Hepatocyte (in vitro differentiated cells): ENCODE measurements at regions not wholly inside any gene's neighbourhood (a gene's known extent, or its start where the extent isn't known, plus 50 kb on each side); places are given as distances from the start of the nearest gene placed in this dataset.

ENCODE experiments used
- DNase-seq: peaks from one replicate; pipeline ENCODE4 v3.0.0-alpha.2; 2016; ENCODE audit warnings: low spot score
- H2AFZ ChIP-seq: fragments of 200-600 bp; sonication (generic); 2 replicates; pipeline ENCODE4 v1.6.0; 2016; ENCODE audit warnings: antibody characterized with exemption, mild to moderate bottlenecking
- H3K27ac ChIP-seq: fragments of 200-600 bp; sonication (generic); 2 replicates; pipeline ENCODE4 v1.5.1; 2016; ENCODE audit warnings: mild to moderate bottlenecking
- H3K27me3 ChIP-seq: fragments of 200-600 bp; sonication (generic); 2 replicates; pipeline ENCODE4 v1.6.1; 2016
- H3K36me3 ChIP-seq: fragments of 200-600 bp; sonication (generic); replicated peaks from 2 replicates; pipeline ENCODE4 v1.5.1; 2016; ENCODE audit warnings: low read depth; ENCODE audit not compliant: insufficient read depth
- H3K4me1 ChIP-seq: fragments of 200-600 bp; sonication (generic); 2 replicates; pipeline ENCODE4 v1.5.1; 2016; ENCODE audit warnings: mild to moderate bottlenecking, moderate library complexity; ENCODE audit not compliant: insufficient read depth
- H3K4me2 ChIP-seq: fragments of 200-600 bp; sonication (generic); 2 replicates; pipeline ENCODE4 v1.6.0; 2016
- H3K4me3 ChIP-seq: fragments of 200-600 bp; sonication (generic); 2 replicates; pipeline ENCODE4 v1.5.1; 2016; ENCODE audit warnings: mild to moderate bottlenecking
- H3K79me2 ChIP-seq: fragments of 200-600 bp; sonication (generic); 2 replicates; pipeline ENCODE4 v1.6.0; 2017; ENCODE audit warnings: mild to moderate bottlenecking
- H3K9me2 ChIP-seq: fragments of 200-600 bp; sonication (generic); replicated peaks from 2 replicates; pipeline ENCODE4 v1.6.0; 2017; ENCODE audit warnings: mild to moderate bottlenecking; ENCODE audit not compliant: insufficient read depth
- H3K9me3 ChIP-seq: fragments of 200-600 bp; sonication (generic); 2 replicates; pipeline ENCODE4 v1.5.1; 2016; ENCODE audit warnings: low read depth, mild to moderate bottlenecking
- H4K20me1 ChIP-seq: fragments of 200-600 bp; sonication (generic); 2 replicates; pipeline ENCODE4 v1.6.0; 2016; ENCODE audit warnings: mild to moderate bottlenecking; ENCODE audit not compliant: insufficient read depth, poor library complexity, severe bottlenecking
- EZH2 ChIP-seq: fragments of 200-600 bp; sonication (generic); IDR thresholded peaks from 2 replicates; pipeline ENCODE4 v1.6.1; 2016; ENCODE audit warnings: antibody characterized with exemption, mild to moderate bottlenecking, borderline replicate concordance
- EZH2phosphoT487 ChIP-seq: fragments of 200-600 bp; sonication (generic); IDR thresholded peaks from one replicate; pipeline ENCODE4 v1.6.1; 2018; ENCODE audit warnings: antibody characterized with exemption, mild to moderate bottlenecking, low read depth, moderate library complexity; ENCODE audit not compliant: unreplicated experiment, severe bottlenecking
- WGBS: methylation state at CpG from one replicate; pipeline ENCODE4 v1.1.6; 2016; ENCODE audit warnings: low lambda C conversion rate; ENCODE audit errors: missing lambda C conversion rate; 5-methylcytosine and 5-hydroxymethylcytosine counted together
- TF ChIP-seq, protein P1 (sequence below): fragments of 200-600 bp; sonication (generic); IDR thresholded peaks from 2 replicates; pipeline ENCODE4 v1.5.1; 2016; ENCODE audit warnings: antibody characterized with exemption, mild to moderate bottlenecking; ENCODE audit not compliant: poor library complexity

DNA sequence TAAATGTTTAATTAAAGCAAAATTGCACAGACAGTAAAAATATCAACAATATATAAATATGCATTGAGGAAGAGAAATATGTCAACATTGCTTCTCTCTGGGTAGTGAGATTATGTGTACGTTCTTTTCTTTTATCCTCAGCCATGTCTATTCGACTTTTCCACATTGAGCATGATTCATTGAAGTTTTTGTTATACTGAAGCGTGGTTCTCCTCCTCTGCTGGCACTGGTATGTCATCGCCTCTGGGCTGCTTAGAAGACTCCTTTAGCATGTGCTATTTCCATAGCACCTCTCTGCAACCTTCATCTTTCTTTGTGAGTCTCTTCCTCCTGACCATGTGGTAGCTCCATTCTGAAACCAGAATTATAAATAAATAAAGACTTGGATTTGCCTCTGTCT, 65.8 kb upstream of the AKAP13 start:
- Histone ChIP-seq H3K4me1 (peaks cover 19% of the 10 kb centered on the region), H3K9me3 (no peaks in the 10 kb centered on the region), H2AFZ (no peak overlapping the region), H3K9me2 (no peaks in the 10 kb centered on the region), H3K36me3 (no peaks in the 10 kb centered on the region), H3K79me2 (no peaks in the 10 kb centered on the region), H3K4me3 (no peak overlapping the region), H3K27ac (no peak overlapping the region), H3K27me3 (no peaks in the 10 kb centered on the region), H4K20me1 (no peaks in the 10 kb centered on the region), H3K4me2 (no peak overlapping the region)
- no peak for DNase-seq
- TF ChIP-seq EZH2 (no peak), EZH2phosphoT487 (no peak)
- TF ChIP-seq, protein P1, sequence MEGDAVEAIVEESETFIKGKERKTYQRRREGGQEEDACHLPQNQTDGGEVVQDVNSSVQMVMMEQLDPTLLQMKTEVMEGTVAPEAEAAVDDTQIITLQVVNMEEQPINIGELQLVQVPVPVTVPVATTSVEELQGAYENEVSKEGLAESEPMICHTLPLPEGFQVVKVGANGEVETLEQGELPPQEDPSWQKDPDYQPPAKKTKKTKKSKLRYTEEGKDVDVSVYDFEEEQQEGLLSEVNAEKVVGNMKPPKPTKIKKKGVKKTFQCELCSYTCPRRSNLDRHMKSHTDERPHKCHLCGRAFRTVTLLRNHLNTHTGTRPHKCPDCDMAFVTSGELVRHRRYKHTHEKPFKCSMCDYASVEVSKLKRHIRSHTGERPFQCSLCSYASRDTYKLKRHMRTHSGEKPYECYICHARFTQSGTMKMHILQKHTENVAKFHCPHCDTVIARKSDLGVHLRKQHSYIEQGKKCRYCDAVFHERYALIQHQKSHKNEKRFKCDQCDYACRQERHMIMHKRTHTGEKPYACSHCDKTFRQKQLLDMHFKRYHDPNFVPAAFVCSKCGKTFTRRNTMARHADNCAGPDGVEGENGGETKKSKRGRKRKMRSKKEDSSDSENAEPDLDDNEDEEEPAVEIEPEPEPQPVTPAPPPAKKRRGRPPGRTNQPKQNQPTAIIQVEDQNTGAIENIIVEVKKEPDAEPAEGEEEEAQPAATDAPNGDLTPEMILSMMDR, result no peak
- 91% methylated on average over 4 of the region's 4 CpGs for WGBS

DNA sequence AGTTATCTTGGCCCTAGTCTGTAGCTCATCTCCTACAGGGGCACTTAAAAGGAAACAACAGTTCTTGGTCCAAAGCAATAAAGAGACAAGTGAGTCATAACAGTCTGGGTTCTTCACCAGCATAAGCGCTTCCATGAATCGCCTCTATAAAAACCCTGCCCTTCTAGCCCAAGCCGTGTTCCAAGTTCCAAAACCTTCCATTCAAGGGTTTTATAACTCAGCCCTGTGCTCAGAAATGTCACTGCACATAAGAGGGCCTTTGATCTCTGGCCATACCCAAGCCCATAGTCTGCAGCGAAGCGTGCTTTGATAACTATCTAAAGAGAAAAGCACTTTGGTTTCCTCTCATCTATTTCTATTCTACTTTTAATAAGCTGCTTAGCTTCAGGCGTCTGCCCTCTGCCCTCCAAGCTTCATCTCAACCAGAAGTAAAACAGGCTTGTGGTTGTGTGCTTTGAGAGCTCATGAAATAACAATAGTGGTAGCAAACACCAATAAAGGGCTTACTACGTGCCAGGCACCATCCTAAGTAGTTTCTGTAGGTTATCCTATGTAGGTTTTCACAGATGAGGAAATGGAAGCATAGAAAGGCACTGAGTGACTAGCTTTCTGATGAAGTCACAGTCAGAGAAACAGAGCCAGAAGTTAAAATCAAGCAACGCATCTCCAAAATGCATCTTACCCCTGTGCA, 64.0 kb upstream of the AKAP13 start:
- no peaks in the 10 kb centered on the region for H3K9me3 ChIP-seq
- no peaks in the 10 kb centered on the region for H4K20me1 ChIP-seq
- TF ChIP-seq, protein P1, result no peak
- no peak for TF ChIP-seq EZH2
- TF ChIP-seq EZH2phosphoT487, result no peak
- no peak overlapping the region for H3K4me3 ChIP-seq
- H3K27ac ChIP-seq, result peak overlapping the region; percentile 63
- H3K79me2 ChIP-seq, result no peaks in the 10 kb centered on the region
- H3K27me3 ChIP-seq, result no peaks in the 10 kb centered on the region
- H2AFZ ChIP-seq, result no peak overlapping the region
- DNase-seq, result peak; percentile 59
- peaks cover 19% of the 10 kb centered on the region for H3K4me1 ChIP-seq
- 29% methylated on average over 8 of the region's 8 CpGs for WGBS
- no peaks in the 10 kb centered on the region for H3K9me2 ChIP-seq
- H3K4me2 ChIP-seq, result peak overlapping the region; percentile 13
- no peaks in the 10 kb centered on the region for H3K36me3 ChIP-seq

DNA sequence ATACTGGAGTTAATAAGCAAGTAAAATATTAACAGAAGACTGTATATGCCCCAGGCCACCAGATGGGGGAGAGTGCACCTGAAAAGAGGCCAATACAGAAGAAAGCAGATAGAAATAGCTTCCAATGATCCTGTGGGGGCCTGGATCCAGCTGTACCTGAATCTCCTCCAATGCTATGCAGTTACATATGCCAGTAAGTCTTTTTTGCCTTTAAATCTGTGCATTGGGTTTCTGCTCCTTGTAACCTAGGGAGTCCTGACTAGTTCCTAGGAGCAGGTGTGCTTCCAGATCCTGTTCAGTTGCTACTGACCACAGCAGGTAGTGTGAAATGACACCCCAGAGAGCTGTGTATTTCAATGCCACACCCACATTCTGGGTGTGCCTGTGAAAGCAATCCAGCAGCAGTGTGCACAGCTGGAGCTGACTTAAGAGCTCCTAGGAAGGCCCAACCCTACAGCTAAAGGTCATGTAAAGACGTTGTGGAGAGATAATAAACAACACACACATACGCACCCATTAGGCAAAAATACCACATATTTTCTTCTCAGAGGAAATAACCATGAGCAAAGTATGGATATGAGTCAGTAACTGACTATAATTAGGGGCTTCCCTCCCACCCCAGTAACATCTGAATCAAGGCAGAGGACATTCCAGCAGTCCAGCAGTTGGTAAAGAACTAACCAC, 62.2 kb upstream of the AKAP13 start:
- Histone ChIP-seq H3K4me2 (no peak overlapping the region), H3K27me3 (no peaks in the 10 kb centered on the region), H3K9me2 (no peaks in the 10 kb centered on the region), H3K9me3 (no peaks in the 10 kb centered on the region), H4K20me1 (no peaks in the 10 kb centered on the region), H3K27ac (peak overlapping the region; percentile 35), H3K79me2 (no peaks in the 10 kb centered on the region), H3K4me1 (peaks cover 19% of the 10 kb centered on the region), H2AFZ (no peak overlapping the region), H3K36me3 (no peaks in the 10 kb centered on the region), H3K4me3 (no peak overlapping the region)
- WGBS, result 49% methylated on average over 2 of the region's 2 CpGs
- peak; percentile 38 for DNase-seq
- TF ChIP-seq EZH2phosphoT487 (no peak), EZH2 (no peak)
- TF ChIP-seq, protein P1, result no peak
